ENCODE measurements at regions not wholly inside any gene's neighbourhood (a gene's known extent, or its start where the extent isn't known, plus 50 kb on each side); places are given as distances from the start of the nearest gene placed in this dataset.

DNA sequence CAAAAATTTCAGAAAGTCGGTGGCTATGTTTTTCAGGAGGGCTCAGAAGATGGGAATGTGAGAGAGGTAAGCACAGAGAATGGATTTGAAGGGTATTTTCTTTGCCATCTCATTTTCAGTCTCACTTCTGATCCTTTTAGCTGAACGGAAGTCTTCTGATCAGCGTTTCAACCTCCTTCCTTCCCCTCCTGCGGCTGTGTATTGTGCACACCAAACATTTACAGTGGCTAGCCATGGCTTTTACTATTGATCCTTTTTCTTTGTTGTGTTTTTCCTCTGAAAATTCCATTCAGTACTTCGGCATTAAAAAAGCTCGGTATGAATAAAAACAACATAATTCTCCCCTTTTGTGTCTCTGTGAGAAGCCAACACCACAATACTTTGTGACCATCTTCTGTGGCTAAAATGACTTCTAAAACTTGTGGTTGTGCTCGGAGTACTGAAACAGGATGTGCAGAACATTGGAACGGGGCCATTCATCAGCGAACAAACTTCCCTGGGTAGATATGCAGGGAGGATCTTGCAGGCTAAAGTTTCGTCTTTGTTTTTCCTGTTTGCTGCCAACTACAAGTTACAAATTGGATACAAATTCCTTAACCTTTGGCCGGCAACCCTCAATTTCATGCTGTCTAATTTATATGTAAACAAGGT lies 260.8 kb upstream of the FAM98A start:
- CTCF ChIA-PET: no interaction called here
- no peaks in the 10 kb centered on the region for H3K79me2 ChIP-seq (ENCODE audit: control insufficient read depth, insufficient read depth, low read length)
- RAD21 ChIA-PET (ENCODE audit: unreplicated experiment): no interaction called here
- no peaks in the 10 kb centered on the region for H3K27me3 ChIP-seq (replicated peaks in 1 of 2; ENCODE audit: control insufficient read depth in 2 of 2, insufficient read depth in 2 of 2, low read length in 1 of 2)
- H3K9me3 ChIP-seq (replicated peaks; ENCODE audit: control insufficient read depth, insufficient read depth, low read length): no peaks in the 10 kb centered on the region; the same call in 2 of the 3 replicates
- H3K36me3 ChIP-seq (ENCODE audit: control insufficient read depth in 2 of 2, insufficient read depth in 2 of 2, low read length in 1 of 2): no peaks in the 10 kb centered on the region
- TF ChIP-seq RAD51 (IDR thresholded peaks at IDR 0.05): no peak
- peak; percentile 5; the same call in 1 of the 2 replicates for TF ChIP-seq RUNX3 (IDR thresholded peaks at IDR 0.05; ENCODE audit: low read length)
- SMC1A ChIA-PET (ENCODE audit: uncharacterized antibody, unreplicated experiment): no interaction called here
- WGBS (ENCODE audit: insufficient coverage, insufficient replicate concordance, low lambda C conversion rate, missing lambda C conversion rate): 56% methylated on average over 11 of the region's 11 CpGs
- intact Hi-C loops (cut with micrococcal nuclease; ENCODE audit: unreplicated experiment): no loop called here
- in situ Hi-C loops (cut with MboI): no loop called here
- POLR2A ChIA-PET: no interaction called here
- H2AFZ ChIP-seq (ENCODE audit: control insufficient read depth, low read depth, low read length): no peak overlapping the region
- H3K4me1 ChIP-seq (ENCODE audit: control insufficient read depth, insufficient read depth, low read length): no peaks in the 10 kb centered on the region
- no peak for ATAC-seq
- H3K9ac ChIP-seq (ENCODE audit: control insufficient read depth, insufficient read depth, low read length): no peak overlapping the region
- BruUV-seq (replicated peaks): no TSS peak
- FAIRE-seq: no peak
- H3K4me3 ChIP-seq: no peak overlapping the region
- DNase-seq (ENCODE audit: low read depth, low spot score): no peak
- H3K4me2 ChIP-seq (ENCODE audit: control insufficient read depth, insufficient read depth): no peak overlapping the region
- no peaks in the 10 kb centered on the region for H4K20me1 ChIP-seq (ENCODE audit: control insufficient read depth, insufficient read depth)
- no peak overlapping the region for H3K27ac ChIP-seq (ENCODE audit: control insufficient read depth, insufficient read depth)

DNA sequence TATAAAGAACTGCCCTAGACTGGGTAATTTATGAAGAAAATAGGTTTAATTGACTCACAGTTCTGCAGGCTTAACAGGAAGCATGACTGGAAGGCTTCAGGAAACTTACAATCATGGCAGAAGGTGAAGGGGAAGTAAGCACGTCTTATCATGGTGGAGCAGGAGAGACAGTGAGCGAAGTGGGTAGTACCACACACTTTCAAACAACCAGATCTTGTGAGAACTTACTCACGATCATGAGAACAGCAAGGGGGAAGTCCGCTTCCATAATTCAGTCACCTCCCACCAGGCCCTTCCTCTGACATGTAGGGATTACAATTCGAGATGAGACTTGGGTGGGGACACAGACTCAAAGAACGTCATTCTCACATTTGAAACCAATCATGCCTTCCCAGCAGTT lies 260.1 kb upstream of the FAM98A start:
- no peak overlapping the region for H3K9ac ChIP-seq (ENCODE audit: control insufficient read depth, insufficient read depth, low read length)
- H3K9me3 ChIP-seq (replicated peaks; ENCODE audit: control insufficient read depth, insufficient read depth, low read length): no peaks in the 10 kb centered on the region; the same call in 2 of the 3 replicates
- H3K4me1 ChIP-seq (ENCODE audit: control insufficient read depth, insufficient read depth, low read length): no peaks in the 10 kb centered on the region
- ATAC-seq (no peak), DNase-seq (ENCODE audit: low read depth, low spot score) (no peak), FAIRE-seq (no peak)
- in situ Hi-C loops (cut with MboI): no loop called here
- intact Hi-C loops (cut with micrococcal nuclease; ENCODE audit: unreplicated experiment): no loop called here
- no peaks in the 10 kb centered on the region for H4K20me1 ChIP-seq (ENCODE audit: control insufficient read depth, insufficient read depth)
- ChIA-PET POLR2A (no interaction called here), CTCF (no interaction called here), RAD21 (ENCODE audit: unreplicated experiment) (no interaction called here), SMC1A (ENCODE audit: uncharacterized antibody, unreplicated experiment) (no interaction called here)
- no peak overlapping the region for H3K4me3 ChIP-seq
- H3K27ac ChIP-seq (ENCODE audit: control insufficient read depth, insufficient read depth): no peak overlapping the region
- TF ChIP-seq, protein P1, sequence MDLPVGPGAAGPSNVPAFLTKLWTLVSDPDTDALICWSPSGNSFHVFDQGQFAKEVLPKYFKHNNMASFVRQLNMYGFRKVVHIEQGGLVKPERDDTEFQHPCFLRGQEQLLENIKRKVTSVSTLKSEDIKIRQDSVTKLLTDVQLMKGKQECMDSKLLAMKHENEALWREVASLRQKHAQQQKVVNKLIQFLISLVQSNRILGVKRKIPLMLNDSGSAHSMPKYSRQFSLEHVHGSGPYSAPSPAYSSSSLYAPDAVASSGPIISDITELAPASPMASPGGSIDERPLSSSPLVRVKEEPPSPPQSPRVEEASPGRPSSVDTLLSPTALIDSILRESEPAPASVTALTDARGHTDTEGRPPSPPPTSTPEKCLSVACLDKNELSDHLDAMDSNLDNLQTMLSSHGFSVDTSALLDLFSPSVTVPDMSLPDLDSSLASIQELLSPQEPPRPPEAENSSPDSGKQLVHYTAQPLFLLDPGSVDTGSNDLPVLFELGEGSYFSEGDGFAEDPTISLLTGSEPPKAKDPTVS (IDR thresholded peaks at IDR 0.05; ENCODE audit: low read depth, low read length): no peak
- TF ChIP-seq NBN (IDR thresholded peaks at IDR 0.05) (no peak), RB1 (IDR thresholded peaks at IDR 0.05; ENCODE audit: borderline replicate concordance) (no peak)
- no peak overlapping the region for H3K4me2 ChIP-seq (ENCODE audit: control insufficient read depth, insufficient read depth)
- BruUV-seq (replicated peaks): no TSS peak
- H3K79me2 ChIP-seq (ENCODE audit: control insufficient read depth, insufficient read depth, low read length): no peaks in the 10 kb centered on the region
- H3K27me3 ChIP-seq (replicated peaks in 1 of 2; ENCODE audit: control insufficient read depth in 2 of 2, insufficient read depth in 2 of 2, low read length in 1 of 2): no peaks in the 10 kb centered on the region
- 16% methylated on average over 6 of the region's 6 CpGs for WGBS (ENCODE audit: insufficient coverage, insufficient replicate concordance, low lambda C conversion rate, missing lambda C conversion rate)
- H2AFZ ChIP-seq (ENCODE audit: control insufficient read depth, low read depth, low read length): no peak overlapping the region
- H3K36me3 ChIP-seq (ENCODE audit: control insufficient read depth in 2 of 2, insufficient read depth in 2 of 2, low read length in 1 of 2): no peaks in the 10 kb centered on the region

All from GM12878 (cell line).